ENCODE measurements at regions not wholly inside any gene's neighbourhood (a gene's known extent, or its start where the extent isn't known, plus 50 kb on each side); places are given as distances from the start of the nearest gene placed in this dataset.

- Histone ChIP-seq H3K4me1 (no peaks in the 10 kb centered on the region), H3K36me3 (no peaks in the 10 kb centered on the region), H3K27me3 (no peaks in the 10 kb centered on the region), H3K27ac (no peak overlapping the region), H3K4me3 (no peak overlapping the region), H3K9me3 (no peaks in the 10 kb centered on the region)
- no peak for TF ChIP-seq POLR2A (IDR thresholded peaks at IDR 0.05)
- TF ChIP-seq CTCF (IDR thresholded peaks at IDR 0.05): no peak
- no peak for DNase-seq
- WGBS (ENCODE audit: insufficient coverage, low coverage, low lambda C conversion rate, missing lambda C conversion rate): 77% methylated on average over 1 of the region's 1 CpG
- intact Hi-C loops (cut with DNase I): no loop called here
- ATAC-seq: no peak
These were observed 226.4 kb downstream of the SI start for GRCh38 chr3:164851905-164852304.

- 83% methylated on average over 3 of the region's 3 CpGs for WGBS (ENCODE audit: insufficient coverage, low coverage, low lambda C conversion rate, missing lambda C conversion rate)
- Histone ChIP-seq H3K4me3 (no peak overlapping the region), H3K9me3 (no peaks in the 10 kb centered on the region), H3K27ac (no peak overlapping the region), H3K4me1 (no peaks in the 10 kb centered on the region), H3K27me3 (no peaks in the 10 kb centered on the region), H3K36me3 (no peaks in the 10 kb centered on the region)
- DNase-seq: no peak
- no peak for ATAC-seq
- no peak for TF ChIP-seq POLR2A (IDR thresholded peaks at IDR 0.05)
- TF ChIP-seq CTCF (IDR thresholded peaks at IDR 0.05): no peak
- intact Hi-C loops (cut with DNase I): no loop called here
These were observed 227.1 kb downstream of the SI start for GRCh38 chr3:164851204-164851603.

GRCh38 chr3:164848923-164849322 is 229.4 kb downstream of the SI start:
- Histone ChIP-seq H3K4me1 (no peaks in the 10 kb centered on the region), H3K36me3 (no peaks in the 10 kb centered on the region), H3K27ac (no peak overlapping the region), H3K27me3 (no peaks in the 10 kb centered on the region), H3K4me3 (no peak overlapping the region), H3K9me3 (no peaks in the 10 kb centered on the region)
- 78% methylated on average over 4 of the region's 4 CpGs for WGBS (ENCODE audit: insufficient coverage, low coverage, low lambda C conversion rate, missing lambda C conversion rate)
- intact Hi-C loops (cut with DNase I): no loop called here
- no peak for ATAC-seq
- TF ChIP-seq CTCF (IDR thresholded peaks at IDR 0.05) (no peak), POLR2A (IDR thresholded peaks at IDR 0.05) (no peak)
- no peak for DNase-seq

GRCh38 chr3:164845739-164846138 is 232.6 kb downstream of the SI start:
- H3K27me3 ChIP-seq: no peaks in the 10 kb centered on the region
- TF ChIP-seq POLR2A (IDR thresholded peaks at IDR 0.05) (no peak), CTCF (IDR thresholded peaks at IDR 0.05) (no peak)
- H3K27ac ChIP-seq: no peak overlapping the region
- H3K4me1 ChIP-seq: no peaks in the 10 kb centered on the region
- intact Hi-C loops (cut with DNase I): no loop called here
- DNase-seq: no peak
- no peaks in the 10 kb centered on the region for H3K9me3 ChIP-seq
- no peaks in the 10 kb centered on the region for H3K36me3 ChIP-seq
- no peak overlapping the region for H3K4me3 ChIP-seq
- ATAC-seq: no peak
- 44% methylated on average over 2 of the region's 2 CpGs for WGBS (ENCODE audit: insufficient coverage, low coverage, low lambda C conversion rate, missing lambda C conversion rate)

- Histone ChIP-seq H3K4me1 (no peaks in the 10 kb centered on the region), H3K4me3 (no peak overlapping the region), H3K36me3 (no peaks in the 10 kb centered on the region), H3K27ac (no peak overlapping the region), H3K27me3 (peaks cover 0 to under 1% of the 10 kb centered on the region in 2 donors), H3K9me3 (no peaks in the 10 kb centered on the region)
- no peak for TF ChIP-seq CTCF (IDR thresholded peaks at IDR 0.05)
- 57% methylated on average over 5 of the region's 5 CpGs for WGBS (ENCODE audit: insufficient coverage, low coverage, low lambda C conversion rate, missing lambda C conversion rate)
- ATAC-seq (no peak), DNase-seq (no peak)
- intact Hi-C loops (cut with DNase I): no loop called here
These were observed 246.1 kb downstream of the SI start for GRCh38 chr3:164832216-164832615.
